ENCODE measurements at regions not wholly inside any gene's neighbourhood (a gene's known extent, or its start where the extent isn't known, plus 50 kb on each side); places are given as distances from the start of the nearest gene placed in this dataset.

DNA sequence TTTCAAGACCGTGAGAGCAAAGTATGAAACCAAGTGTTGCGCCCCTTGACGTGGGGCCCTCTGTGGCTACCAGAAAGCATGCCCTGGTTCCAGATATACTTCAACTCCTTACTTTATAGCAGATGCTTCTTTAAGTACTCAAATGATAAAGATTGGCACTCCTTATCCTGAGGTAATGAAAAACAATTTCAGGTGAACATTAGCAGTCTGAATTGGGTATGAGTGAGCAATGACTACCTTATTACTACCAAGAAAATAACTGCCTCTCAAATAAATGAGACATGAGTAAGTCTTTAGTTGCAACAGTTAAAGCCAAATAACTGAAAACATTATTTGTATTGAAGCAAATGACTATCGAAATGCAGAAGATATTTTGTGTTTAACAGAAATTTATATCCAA is 408.7 kb downstream of the MMUT start:
- Mint-ChIP-seq H3K4me3 (no peak overlapping the region), H3K27ac (no peak overlapping the region), H3K36me3 (ENCODE audit: low read depth) (no peaks in the 10 kb centered on the region), H3K27me3 (ENCODE audit: insufficient read depth) (no peaks in the 10 kb centered on the region), H3K4me1 (no peaks in the 10 kb centered on the region), H3K9me3 (peaks cover 7% of the 10 kb centered on the region)
- H3K9ac ChIP-seq (ENCODE audit: extremely low read depth, low read length, poor library complexity, severe bottlenecking) = no peak overlapping the region
- no peaks in the 10 kb centered on the region for H3K36me3 ChIP-seq (ENCODE audit: control insufficient read depth, insufficient read depth, low read length)
- 90 to 92% methylated on average over 2 to 4 of the region's 4 CpGs for WGBS, 2 experiments (ENCODE audit: insufficient coverage in 1 of 2, insufficient read length in 1 of 2)
- no peaks in the 10 kb centered on the region for H3K9me3 ChIP-seq (ENCODE audit: control insufficient read depth, low read length)
- DNase-seq = no peak
- no peak overlapping the region for H3K27ac ChIP-seq (ENCODE audit: low read depth, low read length)
- H3K4me1 ChIP-seq (ENCODE audit: control insufficient read depth, insufficient read depth, low read length) = no peaks in the 10 kb centered on the region
- TF ChIP-seq, protein P1, sequence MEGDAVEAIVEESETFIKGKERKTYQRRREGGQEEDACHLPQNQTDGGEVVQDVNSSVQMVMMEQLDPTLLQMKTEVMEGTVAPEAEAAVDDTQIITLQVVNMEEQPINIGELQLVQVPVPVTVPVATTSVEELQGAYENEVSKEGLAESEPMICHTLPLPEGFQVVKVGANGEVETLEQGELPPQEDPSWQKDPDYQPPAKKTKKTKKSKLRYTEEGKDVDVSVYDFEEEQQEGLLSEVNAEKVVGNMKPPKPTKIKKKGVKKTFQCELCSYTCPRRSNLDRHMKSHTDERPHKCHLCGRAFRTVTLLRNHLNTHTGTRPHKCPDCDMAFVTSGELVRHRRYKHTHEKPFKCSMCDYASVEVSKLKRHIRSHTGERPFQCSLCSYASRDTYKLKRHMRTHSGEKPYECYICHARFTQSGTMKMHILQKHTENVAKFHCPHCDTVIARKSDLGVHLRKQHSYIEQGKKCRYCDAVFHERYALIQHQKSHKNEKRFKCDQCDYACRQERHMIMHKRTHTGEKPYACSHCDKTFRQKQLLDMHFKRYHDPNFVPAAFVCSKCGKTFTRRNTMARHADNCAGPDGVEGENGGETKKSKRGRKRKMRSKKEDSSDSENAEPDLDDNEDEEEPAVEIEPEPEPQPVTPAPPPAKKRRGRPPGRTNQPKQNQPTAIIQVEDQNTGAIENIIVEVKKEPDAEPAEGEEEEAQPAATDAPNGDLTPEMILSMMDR (conservative IDR thresholded peaks at IDR 0.05) = no peak
- H3K4me3 ChIP-seq (ENCODE audit: low read length) = no peak overlapping the region
- no peaks in the 10 kb centered on the region for H3K27me3 ChIP-seq (ENCODE audit: control insufficient read depth, insufficient read depth, low read length, poor library complexity, severe bottlenecking)

DNA sequence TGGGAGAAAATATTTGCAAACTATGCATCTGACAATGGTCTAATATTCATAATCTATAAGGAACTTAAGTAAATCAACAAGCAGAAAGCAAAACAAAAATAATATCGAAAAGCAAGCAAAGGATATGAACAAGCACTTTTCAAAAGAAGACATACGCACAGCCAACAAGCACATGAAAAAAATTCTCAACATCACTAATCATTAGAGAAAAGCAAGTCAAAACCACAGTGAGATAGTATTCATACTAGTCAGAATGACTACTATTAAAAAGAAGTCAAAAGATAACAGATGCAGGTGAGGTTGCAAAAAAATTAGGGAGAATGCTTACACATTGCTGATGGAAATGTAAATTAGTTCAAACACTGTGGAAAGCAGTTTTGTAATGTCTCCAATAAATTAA is 410.2 kb downstream of the MMUT start:
- no peak overlapping the region for H3K9ac ChIP-seq (ENCODE audit: extremely low read depth, low read length, poor library complexity, severe bottlenecking)
- Mint-ChIP-seq H3K27ac (no peak overlapping the region), H3K4me1 (no peaks in the 10 kb centered on the region), H3K4me3 (no peak overlapping the region), H3K36me3 (ENCODE audit: low read depth) (no peaks in the 10 kb centered on the region), H3K27me3 (ENCODE audit: insufficient read depth) (no peaks in the 10 kb centered on the region), H3K9me3 (no peaks in the 10 kb centered on the region)
- H3K27ac ChIP-seq (ENCODE audit: low read depth, low read length) = no peak overlapping the region
- H3K4me3 ChIP-seq (ENCODE audit: low read length) = no peak overlapping the region
- WGBS, 2 experiments (ENCODE audit: insufficient coverage in 1 of 2, insufficient read length in 1 of 2) = 91 to 100% methylated on average over 2 of the region's 2 CpGs
- TF ChIP-seq, protein P1 (conservative IDR thresholded peaks at IDR 0.05) = no peak
- H3K4me1 ChIP-seq (ENCODE audit: control insufficient read depth, insufficient read depth, low read length) = no peaks in the 10 kb centered on the region
- no peaks in the 10 kb centered on the region for H3K36me3 ChIP-seq (ENCODE audit: control insufficient read depth, insufficient read depth, low read length)
- H3K27me3 ChIP-seq (ENCODE audit: control insufficient read depth, insufficient read depth, low read length, poor library complexity, severe bottlenecking) = no peaks in the 10 kb centered on the region
- no peak for DNase-seq
- no peaks in the 10 kb centered on the region for H3K9me3 ChIP-seq (ENCODE audit: control insufficient read depth, low read length)

DNA sequence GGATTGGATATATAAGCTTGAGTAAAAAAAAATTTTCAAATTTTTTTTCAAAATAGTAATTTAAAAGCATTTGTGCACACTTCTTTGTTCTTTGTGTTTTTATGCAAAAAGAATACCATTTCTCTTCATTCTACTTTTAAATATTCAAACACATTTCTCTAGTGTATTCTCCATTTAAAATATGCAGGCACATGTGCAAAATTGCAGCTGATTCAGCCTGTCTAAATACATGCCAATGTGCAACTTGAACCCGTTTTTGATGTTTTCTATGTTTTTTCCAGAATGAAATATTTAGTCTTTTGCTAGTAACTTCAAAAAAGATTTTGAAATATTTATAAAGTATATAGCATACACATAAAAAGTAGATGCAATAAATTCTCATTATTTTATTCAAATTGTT is 411.8 kb downstream of the MMUT start:
- TF ChIP-seq, protein P1 (conservative IDR thresholded peaks at IDR 0.05) = no peak
- 89% methylated on average over 1 of the region's 1 CpG; no CpG with 5 or more reads in 1 of the 2 experiments for WGBS, 2 experiments (ENCODE audit: insufficient coverage in 1 of 2, insufficient read length in 1 of 2)
- Histone ChIP-seq H3K4me1 (ENCODE audit: control insufficient read depth, insufficient read depth, low read length) (no peaks in the 10 kb centered on the region), H3K9me3 (ENCODE audit: control insufficient read depth, low read length) (no peaks in the 10 kb centered on the region), H3K36me3 (ENCODE audit: control insufficient read depth, insufficient read depth, low read length) (no peaks in the 10 kb centered on the region), H3K4me3 (ENCODE audit: low read length) (no peak overlapping the region), H3K9ac (ENCODE audit: extremely low read depth, low read length, poor library complexity, severe bottlenecking) (no peak overlapping the region), H3K27me3 (ENCODE audit: control insufficient read depth, insufficient read depth, low read length, poor library complexity, severe bottlenecking) (no peaks in the 10 kb centered on the region), H3K27ac (ENCODE audit: low read depth, low read length) (no peak overlapping the region)
- no peaks in the 10 kb centered on the region for H3K36me3 Mint-ChIP-seq (ENCODE audit: low read depth)
- no peak overlapping the region for H3K4me3 Mint-ChIP-seq
- no peaks in the 10 kb centered on the region for H3K4me1 Mint-ChIP-seq
- no peak overlapping the region for H3K27ac Mint-ChIP-seq
- no peaks in the 10 kb centered on the region for H3K9me3 Mint-ChIP-seq
- DNase-seq = no peak
- H3K27me3 Mint-ChIP-seq (ENCODE audit: insufficient read depth) = no peaks in the 10 kb centered on the region

Data from endodermal cell (in vitro differentiated cells).